ENCODE measurements at regions not wholly inside any gene's neighbourhood (a gene's known extent, or its start where the extent isn't known, plus 50 kb on each side); places are given as distances from the start of the nearest gene placed in this dataset.

- Histone ChIP-seq H3K36me3 (ENCODE audit: control insufficient read depth in 1 of 2, insufficient read depth in 2 of 2, low read length in 2 of 2) (no peaks in the 10 kb centered on the region), H3K9ac (ENCODE audit: low read length) (no peak overlapping the region), H3K27ac (ENCODE audit: low read depth, low read length) (no peak overlapping the region), H3K9me2 (ENCODE audit: insufficient read depth) (no peaks in the 10 kb centered on the region), H2AFZ (ENCODE audit: low read depth, low read length, poor library complexity, severe bottlenecking) (no peak overlapping the region), H3K4me2 (ENCODE audit: low read length) (no peak overlapping the region), H3K9me3 (ENCODE audit: control insufficient read depth in 1 of 2, insufficient read depth in 1 of 2, low read depth in 1 of 2, low read length in 2 of 2) (peaks cover 14 to 16% of the 10 kb centered on the region in 2 experiments; a peak in 2 of 4 replicates), H4K20me1 (ENCODE audit: insufficient read depth) (no peaks in the 10 kb centered on the region), H3K4me1 (ENCODE audit: control insufficient read depth in 1 of 2, insufficient read depth in 2 of 2, low read length in 2 of 2) (no peaks in the 10 kb centered on the region), H3K27me3 (ENCODE audit: insufficient read depth, low read length) (no peaks in the 10 kb centered on the region), H3K4me3 (replicated peaks in 1 of 2; ENCODE audit: low read depth in 1 of 2, low read length in 2 of 2) (no peak overlapping the region), H3K79me2 (ENCODE audit: insufficient read depth, low read length) (no peaks in the 10 kb centered on the region)
- ATAC-seq (no peak), DNase-seq (ENCODE audit: low read depth, low spot score) (no peak)
- ChIA-PET CTCF (no interaction called here), RAD21 (ENCODE audit: low non-redundant PET in 1 of 2, low total read pairs in 2 of 2, uncharacterized antibody in 2 of 2, unreplicated experiment in 2 of 2) (no interaction called here), POLR2A (no interaction called here)
- no TSS peak for BruUV-seq (replicated peaks)
- intact Hi-C loops (cut with micrococcal nuclease) = no loop called here
- TF ChIP-seq YY1 (IDR thresholded peaks at IDR 0.05; ENCODE audit: extremely low read depth, insufficient replicate concordance, low read depth, low read length) = no peak
- TF ChIP-seq RAD21 (IDR thresholded peaks at IDR 0.05; ENCODE audit: low read depth) = no peak
- TF ChIP-seq SIN3A (IDR thresholded peaks at IDR 0.05; ENCODE audit: low read depth) = no peak
- no peak for TF ChIP-seq CEBPB (IDR thresholded peaks at IDR 0.05; ENCODE audit: low read depth)
- TF ChIP-seq EZH2 (IDR thresholded peaks at IDR 0.05) = no peak
- no peak for TF ChIP-seq FOSL1 (IDR thresholded peaks at IDR 0.05; ENCODE audit: low read depth)
- no peak for TF ChIP-seq ATF3 (IDR thresholded peaks at IDR 0.05)
- TF ChIP-seq ZFX (IDR thresholded peaks at IDR 0.05) = no peak
- TF ChIP-seq JUND (IDR thresholded peaks at IDR 0.05) = no peak
- no peak for TF ChIP-seq TCF7L2 (IDR thresholded peaks at IDR 0.05; ENCODE audit: borderline replicate concordance, extremely low read depth, insufficient read depth, insufficient read length)
- no peak for TF ChIP-seq EGR1 (IDR thresholded peaks at IDR 0.05; ENCODE audit: low read depth)
- TF ChIP-seq CBX3 (IDR thresholded peaks at IDR 0.05; ENCODE audit: low read depth) = no peak
- TF ChIP-seq, protein P1, sequence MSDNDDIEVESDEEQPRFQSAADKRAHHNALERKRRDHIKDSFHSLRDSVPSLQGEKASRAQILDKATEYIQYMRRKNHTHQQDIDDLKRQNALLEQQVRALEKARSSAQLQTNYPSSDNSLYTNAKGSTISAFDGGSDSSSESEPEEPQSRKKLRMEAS (IDR thresholded peaks at IDR 0.05) = no peak
- no peak for TF ChIP-seq EZH2phosphoT487 (IDR thresholded peaks at IDR 0.05; ENCODE audit: borderline replicate concordance)
- no peak for TF ChIP-seq POLR2A (IDR thresholded peaks at IDR 0.05; ENCODE audit: borderline replicate concordance, extremely low read depth, insufficient read depth, insufficient read length)
Observed at GRCh38 chr21:19239696-19240095, 836.1 kb upstream of the TMPRSS15 start.

Data from HCT116 (cell line).